K562 (cell line): ENCODE measurements at regions not wholly inside any gene's neighbourhood (a gene's known extent, or its start where the extent isn't known, plus 50 kb on each side); places are given as distances from the start of the nearest gene placed in this dataset.

Experiments used
- ATAC-seq: fragments of 200-7000 bp; cut with Tn5 transposase; 3 replicates; pipeline ENCODE4 v1.9.1; 2020; ENCODE audit warnings: moderate library complexity
- BruUV-seq: library from RNA; stranded (reverse); fragments of 400-500 nt; replicated peaks from 2 replicates; lab custom pipeline; 2021; lab: Mats Ljungman, UMichigan
- CTCF ChIA-PET: fragments of 300-600 bp; formaldehyde crosslinking; extraction: SDS; loops from one replicate; lab custom pipeline; 2021; ENCODE audit warnings: low intra/inter-chr PET ratio; lab: Yijun Ruan, JAX
- POLR2A ChIA-PET: fragments of 300-600, 350-650 bp; sonication (Branson Sonifier 250); formaldehyde crosslinking; extraction: SDS; loops from one replicate; lab custom pipeline; 2021; ENCODE audit warnings: antibody characterized with exemption, inconsistent platforms; lab: Yijun Ruan, JAX
- DNase-seq, 4 experiments: peaks; one replicate each; pipeline versions ENCODE4 v3.0.0 to v3.0.0-alpha.2; 2011 to 2018; ENCODE audit warnings: low spot score in 3 of 4, mixed read lengths in 3 of 4; ENCODE audit errors: extremely low read depth in 1 of 4
- FAIRE-seq: peaks from 2 replicates; lab custom pipeline; 2011; peaks lifted over from hg19 to GRCh38; lab: Jason Lieb, UNC
- H2AFZ ChIP-seq: 2 replicates; pipeline ENCODE4 v1.6.0; 2011; ENCODE audit warnings: low read depth, low read length, control low read depth, inconsistent platforms
- H3K27ac ChIP-seq: fragments of 200-600 bp; 3 replicates; pipeline ENCODE4 v1.8.0; 2011; ENCODE audit warnings: low read depth, mild to moderate bottlenecking, control low read depth, inconsistent platforms, low read length, moderate library complexity, mixed read lengths; ENCODE audit errors: extremely low read depth
- H3K27me3 ChIP-seq, 2 experiments: fragments of 300-600 bp in 1 of 2; 2 replicates in 1 of 2; 3 replicates in 1 of 2; pipeline versions ENCODE4 v1.6.0 to v1.8.0; 2011; ENCODE audit warnings: inconsistent platforms in 2 of 2, low read length in 2 of 2, mild to moderate bottlenecking in 1 of 2, mixed read lengths in 1 of 2, moderate library complexity in 1 of 2; ENCODE audit not compliant: control insufficient read depth in 2 of 2, insufficient read depth in 2 of 2
- H3K36me3 ChIP-seq: fragments of 300-600 bp; 3 replicates; pipeline ENCODE4 v1.8.0; 2011; ENCODE audit warnings: mild to moderate bottlenecking, low read length, inconsistent platforms; ENCODE audit not compliant: control insufficient read depth, insufficient read depth
- H3K4me1 ChIP-seq, 2 experiments: fragments of 200-600 bp in 1 of 2; replicated peaks in 1 of 2; 2 replicates in 1 of 2; 3 replicates in 1 of 2; pipeline versions ENCODE4 v1.5.1 to v1.8.0; 2011; ENCODE audit warnings: inconsistent platforms in 2 of 2, low read length in 2 of 2, mild to moderate bottlenecking in 1 of 2, mixed read lengths in 1 of 2, moderate library complexity in 1 of 2; ENCODE audit not compliant: control insufficient read depth in 2 of 2, insufficient read depth in 2 of 2
- H3K4me2 ChIP-seq: 2 replicates; pipeline ENCODE4 v1.6.1; 2011; ENCODE audit warnings: low read length, control low read depth, inconsistent platforms, mixed read lengths; ENCODE audit not compliant: insufficient read depth
- H3K4me3 ChIP-seq: fragments of 200-600 bp; sonication (generic), shearing (Covaris generic); 2 replicates; pipeline ENCODE4 v1.5.1; 2016; ENCODE audit warnings: control low read depth, inconsistent platforms
- H3K79me2 ChIP-seq: fragments of 200-600 bp; 3 replicates; pipeline ENCODE4 v1.8.0; 2011; ENCODE audit warnings: low read length, inconsistent platforms; ENCODE audit not compliant: control insufficient read depth, insufficient read depth
- H3K9ac ChIP-seq, 2 experiments: 2 replicates each; pipeline versions ENCODE4 v1.6.0 to v1.6.1; 2011; ENCODE audit warnings: low read depth in 2 of 2, low read length in 2 of 2, control low read depth in 1 of 2, inconsistent platforms in 1 of 2, mild to moderate bottlenecking in 1 of 2, mixed read lengths in 1 of 2; ENCODE audit not compliant: insufficient read depth in 1 of 2
- H3K9me1 ChIP-seq: one replicate; pipeline ENCODE4 v1.6.0; 2011; ENCODE audit warnings: inconsistent platforms, mild to moderate bottlenecking, low read length, moderate library complexity; ENCODE audit not compliant: control insufficient read depth, insufficient read depth
- H3K9me3 ChIP-seq: replicated peaks from 2 replicates; pipeline ENCODE4 v1.5.1; 2011; ENCODE audit warnings: low read depth, low read length, inconsistent platforms; ENCODE audit not compliant: control insufficient read depth, insufficient read depth
- H4K20me1 ChIP-seq: replicated peaks from 2 replicates; pipeline ENCODE4 v1.6.1; 2011; ENCODE audit warnings: low read length, inconsistent platforms, mixed read lengths; ENCODE audit not compliant: control insufficient read depth, insufficient read depth
- EZH2 ChIP-seq: IDR thresholded peaks from 2 replicates; pipeline ENCODE4 v1.6.1; 2012; ENCODE audit warnings: low read depth, mild to moderate bottlenecking, inconsistent platforms, low read length, borderline replicate concordance
- GATA2 ChIP-seq: sonication (generic); formaldehyde crosslinking; IDR thresholded peaks from 2 replicates; pipeline ENCODE4 v1.4.0; 2020; ENCODE audit warnings: mild to moderate bottlenecking, missing genetic modification reagents
- MAFF ChIP-seq: IDR thresholded peaks from 2 replicates; pipeline ENCODE4 v1.6.1; 2012; ENCODE audit warnings: low read length, improper control_type of control experiment
- PML ChIP-seq: IDR thresholded peaks from 2 replicates; pipeline ENCODE4 v1.6.1; 2012; ENCODE audit warnings: low read length, inconsistent platforms
- PREB ChIP-seq: sonication (generic); formaldehyde crosslinking; IDR thresholded peaks from 2 replicates; pipeline ENCODE4 v1.8.1; 2023; ENCODE audit warnings: mild to moderate bottlenecking, missing genetic modification reagents
- SMC3 ChIP-seq: conservative IDR thresholded peaks from 2 replicates; pipeline ENCODE4 v1.6.1; 2011; ENCODE audit warnings: low read depth, low read length, improper control_type of control experiment; ENCODE audit not compliant: insufficient read depth
- TAF15 ChIP-seq: fragments of 200-400 bp; formaldehyde crosslinking; IDR thresholded peaks from 2 replicates; pipeline ENCODE4 v1.6.1; 2017; ENCODE audit warnings: mild to moderate bottlenecking, low read depth, low read length, moderate library complexity
- ZNF586 ChIP-seq: fragments of 450-650 bp; formaldehyde crosslinking; conservative IDR thresholded peaks from 2 replicates; pipeline ENCODE4 v1.4.0; 2020; ENCODE audit warnings: mild to moderate bottlenecking, moderate library complexity
- ZNF766 ChIP-seq: fragments of 200-800 bp; sonication (Bioruptor generic); conservative IDR thresholded peaks from 2 replicates; pipeline ENCODE4 v1.6.1; 2016; ENCODE audit warnings: missing genetic modification characterization, missing compliant biosample characterization
- WGBS: fragments of 100-300 bp; shearing (Covaris generic); methylation state at CpG from one replicate; pipeline ENCODE4 v1.1.6; 2016; ENCODE audit warnings: low coverage, mixed read lengths; ENCODE audit not compliant: insufficient coverage; ENCODE audit errors: missing lambda C conversion rate; 5-methylcytosine and 5-hydroxymethylcytosine counted together
- in situ Hi-C: fragments of 300-500 bp; cut with MboI; formaldehyde crosslinking; loops from 4 replicates; pipeline ENCODE4 v1.15.0; 2018; ENCODE audit warnings: inconsistent platforms, mixed read lengths
- intact Hi-C: fragments of 100-400 bp; cut with micrococcal nuclease; formaldehyde crosslinking; loops from 2 replicates; pipeline ENCODE4 v1.14.2; 2022

DNA sequence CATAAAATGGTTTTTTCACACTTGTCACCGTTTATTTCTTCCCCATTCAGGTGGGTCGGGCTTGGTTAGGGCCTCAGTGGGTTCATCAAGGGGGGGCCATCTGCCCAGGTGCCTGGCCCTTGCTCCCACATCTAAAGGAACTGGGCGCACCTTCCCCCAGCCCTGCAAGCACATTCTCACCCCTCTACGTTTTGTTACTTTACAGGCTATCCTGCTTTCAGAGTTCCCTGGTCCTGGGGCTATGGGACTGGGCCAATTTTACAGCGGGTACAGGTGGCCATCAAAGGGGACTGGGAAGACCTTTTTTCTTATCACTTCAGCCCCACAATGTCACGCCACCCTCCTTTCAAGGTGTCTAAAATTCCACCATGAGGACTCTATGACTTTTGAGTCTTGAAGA lies 71.8 kb upstream of the HAAO start:
- FAIRE-seq (no peak), ATAC-seq (no peak)
- no peak overlapping the region for H3K4me3 ChIP-seq
- CTCF ChIA-PET = no interaction called here
- BruUV-seq = no TSS peak
- H3K4me1 ChIP-seq = peaks cover 0 to 11% of the 10 kb centered on the region in 2 experiments; a peak in 3 of 5 replicates
- no peaks in the 10 kb centered on the region for H3K79me2 ChIP-seq
- peaks cover 8% of the 10 kb centered on the region for H3K9me3 ChIP-seq
- no peak overlapping the region for H3K4me2 ChIP-seq
- WGBS = 49% methylated on average over 6 of the region's 6 CpGs
- in situ Hi-C loops = no loop called here
- H4K20me1 ChIP-seq = no peaks in the 10 kb centered on the region
- TF ChIP-seq ZNF586 (CRISPR knock-in tag) (no peak), GATA2 (CRISPR knock-in tag) (no peak), SMC3 (no peak), MAFF (no peak), TAF15 (no peak)
- TF ChIP-seq, all 486 proteins: peak for 0
- intact Hi-C loops = no loop called here
- Histone ChIP-seq H3K27me3 (no peaks in the 10 kb centered on the region), H3K9ac (no peak overlapping the region), H3K9me1 (no peaks in the 10 kb centered on the region), H2AFZ (peak overlapping the region; percentile 21; the same call in 1 of the 2 replicates), H3K27ac (no peak overlapping the region), H3K36me3 (no peaks in the 10 kb centered on the region)
- POLR2A ChIA-PET = no interaction called here
- no peak for DNase-seq

GRCh38 chr2:42863751-42864150 lies 71.4 kb upstream of the HAAO start:
- no peak for ATAC-seq
- CTCF ChIA-PET = no interaction called here
- no peak for TF ChIP-seq EZH2
- no peak for TF ChIP-seq ZNF766 (CRISPR knock-in tag)
- no peak for TF ChIP-seq PML
- no peak for TF ChIP-seq PREB (CRISPR knock-in tag)

More at GRCh38 chr2:42863751-42864150, 71.4 kb upstream of the HAAO start:
- in situ Hi-C loops = no loop called here
- Histone ChIP-seq H3K4me2 (no peak overlapping the region), H3K4me3 (no peak overlapping the region), H4K20me1 (no peaks in the 10 kb centered on the region), H3K9me3 (peaks cover 7% of the 10 kb centered on the region), H3K27me3 (no peaks in the 10 kb centered on the region), H3K9me1 (no peaks in the 10 kb centered on the region), H3K79me2 (no peaks in the 10 kb centered on the region), H3K36me3 (no peaks in the 10 kb centered on the region), H3K9ac (peak overlapping the region in 1 of 2 experiments; percentile 72; a peak in 1 of 4 replicates), H2AFZ (no peak overlapping the region), H3K4me1 (peaks cover 0 to 11% of the 10 kb centered on the region in 2 experiments; a peak in 3 of 5 replicates), H3K27ac (no peak overlapping the region)
- FAIRE-seq (no peak), DNase-seq (no peak)
- intact Hi-C loops = no loop called here
- POLR2A ChIA-PET = no interaction called here
- BruUV-seq = no TSS peak
- WGBS = 70% methylated on average over 10 of the region's 10 CpGs
